ENCODE measurements at regions not wholly inside any gene's neighbourhood (a gene's known extent, or its start where the extent isn't known, plus 50 kb on each side); places are given as distances from the start of the nearest gene placed in this dataset.
"Not testable (repeated sequence)": the region's sequence is repeated elsewhere in the genome, so short reads cannot be mapped to it uniquely, and the experiment has no call there.

DNA sequence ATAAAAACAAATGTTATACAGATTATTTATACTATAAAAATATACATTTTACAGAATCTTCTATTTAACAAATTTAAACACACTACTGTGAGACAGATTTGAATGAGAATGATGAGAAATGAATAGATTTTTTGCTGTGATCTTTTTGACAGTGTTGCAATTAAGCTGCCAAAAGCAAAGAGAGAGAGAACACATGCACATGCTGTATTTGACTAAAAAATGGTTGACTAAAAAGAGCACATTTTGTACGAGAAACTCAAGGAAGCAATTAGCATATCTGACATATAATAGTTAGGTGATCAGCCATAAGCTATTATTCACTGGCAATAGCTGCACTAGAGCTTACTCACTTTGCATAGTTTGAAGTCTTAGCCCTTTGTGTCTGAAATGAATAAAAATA is 115.8 kb downstream of the SYT10 start:
- DNase-seq (ENCODE audit: low spot score) = no peak

DNA sequence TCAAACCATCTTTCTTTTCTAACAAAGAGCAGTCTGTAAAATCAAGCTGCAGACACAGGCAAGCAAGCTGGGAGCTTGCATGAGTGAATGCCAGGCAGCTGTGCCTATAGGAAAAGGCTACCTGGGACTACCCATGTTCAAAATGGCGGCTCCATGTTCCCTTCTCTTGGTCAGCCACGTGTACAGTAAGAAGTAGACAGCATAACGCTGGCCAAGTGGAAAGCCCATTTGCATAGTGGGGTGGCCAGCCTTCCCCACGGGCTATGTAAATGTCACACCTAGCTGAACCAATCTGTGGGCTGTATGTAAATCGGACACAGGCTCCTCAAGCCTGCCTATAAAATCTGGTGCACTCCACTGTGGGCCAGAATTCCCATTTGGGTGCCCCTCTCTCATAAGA is 117.1 kb downstream of the SYT10 start:
- DNase-seq (ENCODE audit: low spot score) = no peak

DNA sequence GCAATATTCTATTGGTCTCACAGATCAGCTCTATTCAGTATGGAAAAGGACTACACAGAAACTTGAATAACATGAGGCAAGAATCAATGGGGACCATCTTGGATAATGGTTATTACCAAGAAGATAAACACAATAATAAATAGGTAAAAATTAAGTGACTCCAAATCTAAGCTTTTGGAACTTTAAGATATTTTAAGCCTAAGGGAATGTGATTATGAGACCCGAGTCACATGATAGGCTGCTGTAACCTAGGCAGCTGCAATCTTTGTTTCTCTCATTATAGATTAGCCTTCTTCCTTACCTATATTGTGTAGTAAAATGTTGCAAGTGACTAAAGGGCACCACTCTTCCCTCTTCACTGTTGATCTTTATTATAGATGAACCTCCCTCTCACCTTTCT is 121.9 kb downstream of the SYT10 start:
- DNase-seq (ENCODE audit: low spot score) = no peak

DNA sequence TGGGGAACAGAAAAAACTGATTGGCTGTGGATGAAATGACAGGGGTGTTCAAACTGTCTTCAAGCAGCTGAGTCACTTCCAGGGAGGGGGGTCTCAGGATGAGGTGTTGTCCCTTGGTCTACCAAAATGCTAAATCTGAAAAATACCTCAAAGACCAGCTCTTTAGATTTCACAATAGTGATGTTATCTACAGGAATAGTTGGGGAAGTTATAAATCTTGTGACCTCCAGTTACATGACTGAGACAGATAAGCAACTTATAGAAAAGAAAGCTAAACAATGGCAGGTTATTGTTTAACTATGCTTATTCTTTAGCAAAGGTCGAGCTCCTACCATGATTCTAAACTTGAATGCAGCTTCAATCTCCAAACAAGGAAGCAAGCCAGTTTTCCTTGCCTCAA is 125.4 kb downstream of the SYT10 start:
- DNase-seq (ENCODE audit: low spot score) = no peak

DNA sequence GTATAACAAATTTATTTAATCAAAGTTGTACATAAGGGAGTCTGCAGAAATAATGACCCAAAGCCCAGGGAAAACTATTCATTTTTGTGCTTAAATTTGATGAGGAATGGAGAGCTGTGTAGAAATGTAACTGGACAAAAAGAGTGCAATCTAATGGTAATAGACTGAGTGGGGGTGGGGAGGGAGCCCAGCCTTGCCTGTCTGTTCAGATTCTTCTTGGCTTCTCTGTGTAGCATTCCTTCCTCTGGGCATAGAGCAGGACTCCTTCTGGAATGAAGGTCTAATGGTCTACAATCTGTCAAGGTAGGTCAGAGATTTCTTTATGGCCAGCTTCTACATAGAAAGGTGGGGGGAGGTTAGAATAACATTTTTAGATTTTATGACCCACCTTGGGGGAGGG is 126.1 kb downstream of the SYT10 start:
- no peak for DNase-seq (ENCODE audit: low spot score)

DNA sequence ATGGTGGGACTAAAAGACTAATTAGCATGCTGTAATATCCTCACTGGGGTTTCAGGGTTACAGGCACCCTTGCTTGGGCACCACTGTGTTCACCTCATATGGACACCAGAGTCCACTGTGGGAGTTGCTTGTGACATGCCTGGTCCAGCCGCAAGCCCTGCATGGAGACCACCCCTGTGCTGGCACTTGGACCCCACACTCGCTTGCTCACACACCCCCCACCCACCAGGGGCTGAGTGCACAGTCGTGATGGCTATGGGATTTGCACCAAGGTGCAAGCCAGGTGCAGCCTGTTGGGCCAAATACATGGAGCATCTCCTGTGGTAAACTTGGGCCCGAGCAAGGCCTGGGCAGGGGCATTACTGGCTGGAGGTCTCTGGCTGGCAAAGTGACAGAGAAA is 129.1 kb downstream of the SYT10 start:
- DNase-seq (ENCODE audit: low spot score) = no peak

DNA sequence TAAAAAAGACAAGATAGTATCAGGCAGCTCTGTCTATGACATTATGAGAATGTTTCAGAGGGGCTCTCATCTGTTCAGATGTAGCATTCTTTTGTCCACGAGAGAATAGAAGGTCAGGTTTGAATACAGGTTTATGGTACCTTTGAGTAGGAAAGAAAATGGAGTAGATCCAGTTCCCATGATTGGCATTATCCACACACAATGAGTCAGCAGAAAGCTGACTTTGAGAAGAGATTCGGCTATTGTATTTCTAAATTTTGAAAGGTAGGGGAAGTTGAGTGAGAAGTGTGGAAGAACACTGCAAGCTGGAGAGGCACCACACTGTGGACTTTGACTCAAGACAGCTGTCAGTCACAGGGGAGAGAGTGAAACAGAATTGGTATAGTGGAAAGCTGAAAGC is 135.4 kb downstream of the SYT10 start:
- DNase-seq (ENCODE audit: low spot score) = no peak

DNA sequence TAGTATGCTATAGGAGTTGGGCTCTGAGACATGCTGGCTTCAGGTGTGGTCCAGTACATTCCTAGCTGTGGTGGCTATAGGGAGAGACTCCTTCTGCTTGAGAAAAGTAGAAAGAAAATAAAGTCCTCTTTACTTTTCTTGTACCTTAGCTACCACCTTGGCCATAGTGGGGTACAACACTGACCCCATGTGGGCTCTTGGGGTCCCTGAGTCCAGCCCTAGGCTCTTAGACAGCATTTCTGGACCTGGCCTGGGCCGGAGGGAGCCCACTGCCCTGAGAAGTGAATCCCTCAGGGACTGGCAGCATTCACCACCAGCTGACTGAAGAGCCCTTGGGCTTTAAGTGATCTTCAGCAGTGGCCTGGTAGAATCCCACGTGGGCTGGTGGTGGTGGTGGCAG is 143.1 kb downstream of the SYT10 start:
- no peak for DNase-seq (ENCODE audit: low spot score)

DNA sequence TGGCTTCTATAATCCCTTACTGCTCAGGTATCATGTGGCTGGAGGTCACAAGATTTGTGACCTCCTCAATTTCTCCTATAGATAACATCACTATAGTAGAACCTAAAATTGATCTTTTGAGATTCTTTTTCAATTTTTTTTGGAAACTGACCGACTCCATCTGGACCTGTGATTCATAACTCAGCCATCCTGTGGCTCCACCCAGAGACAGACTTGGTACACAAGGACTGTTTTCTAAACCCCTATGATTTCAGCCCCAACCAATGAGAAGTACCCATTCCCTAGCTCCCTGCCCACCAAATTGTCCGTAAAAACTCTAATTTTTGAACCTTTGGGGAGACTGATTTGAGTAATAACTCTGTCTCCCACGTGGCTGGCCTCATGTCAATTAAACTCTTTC is 148.9 kb downstream of the SYT10 start:
- DNase-seq (ENCODE audit: low spot score) = no peak

DNA sequence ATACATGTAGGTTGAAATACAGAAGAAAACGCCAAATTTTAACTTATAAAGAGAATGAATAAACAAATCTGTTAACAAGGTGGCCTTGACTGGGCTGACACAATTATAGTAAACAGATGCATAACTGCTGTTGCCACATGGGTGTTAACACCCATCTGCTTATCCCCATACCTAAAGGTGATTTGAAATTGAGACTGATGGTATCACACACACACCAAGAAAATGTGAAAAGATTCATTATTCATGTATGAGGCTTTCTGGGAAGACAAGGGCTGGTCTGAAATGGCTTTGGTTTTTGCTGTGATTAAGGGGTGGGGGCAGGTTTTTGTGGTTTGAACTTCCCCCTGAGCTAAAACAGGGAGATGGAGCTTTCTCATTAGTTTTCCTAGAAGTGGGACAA is 156.6 kb downstream of the SYT10 start:
- no peak for DNase-seq (ENCODE audit: low spot score)

DNA sequence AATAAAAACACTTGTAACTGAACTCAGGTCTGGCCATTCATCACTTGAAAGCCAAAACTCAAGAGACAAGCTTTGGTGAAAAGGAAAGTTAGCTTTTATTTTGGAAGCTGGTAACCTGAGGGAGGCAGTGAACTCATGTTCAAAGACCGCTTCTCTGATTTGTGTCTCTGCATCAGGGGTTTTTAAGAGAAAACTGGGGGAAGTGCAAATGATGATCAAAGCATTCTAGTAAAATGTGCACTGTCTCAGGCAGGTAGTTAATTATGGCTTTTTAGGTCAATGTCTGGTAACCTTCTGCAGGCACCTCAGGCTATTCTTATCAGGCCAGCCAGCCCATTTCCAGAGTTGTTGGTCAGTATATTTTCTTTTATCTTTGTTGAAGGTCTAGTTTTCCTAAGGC is 162.2 kb downstream of the SYT10 start:
- DNase-seq (ENCODE audit: low spot score) = no peak

DNA sequence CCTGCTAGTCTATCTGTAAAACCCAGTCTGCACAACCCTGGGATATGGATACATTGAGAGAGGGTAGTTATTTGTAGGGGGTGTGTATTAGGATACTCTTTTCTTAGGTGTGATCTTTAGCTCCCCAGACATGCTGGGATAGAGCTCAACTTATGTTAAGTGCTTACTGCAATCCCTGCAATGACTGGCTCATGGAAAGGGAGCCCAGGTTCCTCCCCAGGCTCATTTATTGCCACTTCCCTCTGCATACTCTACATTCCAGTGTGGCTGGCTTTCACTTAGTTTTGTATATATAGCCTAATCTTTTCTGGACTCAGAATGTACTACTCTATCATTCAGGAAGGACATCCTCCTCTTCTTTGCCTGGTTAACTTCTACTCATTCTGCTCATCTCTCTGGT is 172.0 kb downstream of the SYT10 start:
- no peak for DNase-seq (ENCODE audit: low spot score)

DNA sequence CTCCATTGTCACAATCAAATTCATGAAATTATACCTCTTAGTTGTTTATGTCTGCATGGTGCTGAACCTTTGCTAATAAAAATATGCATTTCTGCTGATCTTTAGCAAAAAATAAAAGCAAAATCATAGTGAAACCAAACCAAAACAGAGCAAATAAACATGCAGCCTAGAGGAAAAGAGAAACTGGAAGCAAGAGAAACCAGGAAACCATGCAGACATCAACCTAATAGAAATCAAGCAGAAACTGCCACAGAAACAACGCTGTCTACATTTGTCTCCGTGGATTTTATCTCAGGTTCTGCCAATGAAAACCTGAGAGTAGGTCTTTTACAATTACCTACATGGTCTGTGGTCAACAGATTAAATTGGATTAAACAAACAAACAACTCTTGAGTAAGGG is 173.7 kb downstream of the SYT10 start:
- DNase-seq (ENCODE audit: low spot score) = no peak

DNA sequence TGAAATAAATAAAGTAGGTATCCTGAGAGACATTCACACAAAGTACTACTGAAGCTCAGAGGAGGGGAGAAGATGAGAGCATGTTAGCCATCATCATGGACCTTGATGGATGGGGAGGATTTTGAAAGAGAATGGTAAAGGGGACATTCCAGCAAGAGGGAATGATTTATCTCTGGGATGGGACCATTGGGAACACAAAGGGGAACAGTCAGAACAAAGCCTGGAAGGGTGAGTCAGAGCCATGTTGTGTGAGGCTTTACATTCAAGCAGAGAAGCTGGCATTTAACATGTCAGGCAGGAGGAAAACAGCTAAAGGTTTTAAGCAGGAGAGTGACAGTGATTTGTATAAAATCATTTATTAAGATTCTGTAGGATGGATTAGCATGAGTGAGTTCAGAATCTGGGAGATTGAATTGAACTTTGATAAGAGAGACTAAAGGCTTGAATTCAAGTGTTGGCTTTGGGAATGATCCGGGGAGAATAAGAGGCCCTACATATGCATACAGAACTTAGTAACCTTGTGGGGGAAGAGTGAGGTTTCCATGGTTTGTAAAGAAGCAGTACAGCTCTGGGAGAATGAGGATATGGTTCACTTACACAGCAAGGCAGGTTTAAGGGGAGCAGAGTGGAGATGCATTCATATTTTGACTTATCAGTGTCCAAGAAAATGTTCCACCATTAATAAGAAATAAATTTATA is 174.4 kb downstream of the SYT10 start:
- no peak for DNase-seq (ENCODE audit: low spot score)

DNA sequence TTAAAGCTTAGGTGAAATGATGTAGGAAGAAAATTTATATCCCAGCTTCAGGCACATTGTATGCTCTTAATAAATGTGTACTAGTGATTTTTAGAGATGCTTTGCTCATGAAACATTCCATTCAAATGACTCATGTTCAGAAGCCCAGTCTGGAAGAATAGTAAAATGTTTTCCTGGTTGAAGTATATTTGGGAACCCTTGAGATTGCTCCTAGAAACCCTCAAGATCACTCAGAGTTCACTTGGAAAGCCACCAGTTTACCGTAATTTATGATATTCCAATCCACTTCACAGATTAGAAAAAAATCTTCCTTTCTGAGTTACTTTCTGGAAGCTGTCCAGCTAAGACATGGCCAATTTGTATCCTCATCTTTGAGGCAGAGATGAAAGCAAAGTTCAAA is 186.4 kb downstream of the SYT10 start:
- no peak for DNase-seq (ENCODE audit: low spot score)

DNA sequence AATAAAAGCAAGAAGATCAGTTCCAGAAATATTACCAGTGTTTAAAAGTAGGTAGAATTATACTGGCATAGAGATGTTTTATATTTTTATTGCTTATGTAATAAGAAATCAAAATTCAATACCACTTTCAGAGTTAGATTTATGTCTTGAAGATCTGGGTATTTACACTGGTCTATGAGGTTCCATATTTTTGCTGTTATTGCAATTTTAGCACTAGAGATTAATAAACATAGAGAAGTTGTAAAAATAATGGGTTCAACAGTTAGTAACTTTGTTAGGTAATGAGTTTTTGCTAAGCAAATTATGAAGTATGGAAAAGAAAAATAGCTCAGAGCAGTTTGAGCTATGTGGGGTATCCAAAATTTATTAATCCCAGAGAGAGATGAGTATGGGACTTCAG is 188.1 kb downstream of the SYT10 start:
- DNase-seq (ENCODE audit: low spot score) = no peak

DNA sequence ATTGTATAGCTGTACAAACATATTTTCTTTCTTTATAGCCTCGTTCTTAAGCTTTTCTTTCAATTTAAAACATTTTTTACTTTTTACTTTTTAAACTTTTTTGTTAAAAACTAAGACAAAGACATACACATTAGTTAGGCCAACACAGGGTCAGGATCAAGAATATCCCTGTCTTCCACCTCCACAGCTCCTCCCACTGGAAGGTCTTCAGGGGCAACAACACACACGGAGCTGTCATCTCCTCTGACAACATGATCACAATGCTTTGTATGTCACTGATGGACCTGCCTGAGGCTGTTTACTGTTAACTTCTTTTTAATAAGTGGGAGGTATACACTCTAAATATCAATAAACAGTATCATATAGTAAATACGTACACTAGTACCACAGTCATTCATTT is 191.3 kb downstream of the SYT10 start:
- no peak for DNase-seq (ENCODE audit: low spot score)

DNA sequence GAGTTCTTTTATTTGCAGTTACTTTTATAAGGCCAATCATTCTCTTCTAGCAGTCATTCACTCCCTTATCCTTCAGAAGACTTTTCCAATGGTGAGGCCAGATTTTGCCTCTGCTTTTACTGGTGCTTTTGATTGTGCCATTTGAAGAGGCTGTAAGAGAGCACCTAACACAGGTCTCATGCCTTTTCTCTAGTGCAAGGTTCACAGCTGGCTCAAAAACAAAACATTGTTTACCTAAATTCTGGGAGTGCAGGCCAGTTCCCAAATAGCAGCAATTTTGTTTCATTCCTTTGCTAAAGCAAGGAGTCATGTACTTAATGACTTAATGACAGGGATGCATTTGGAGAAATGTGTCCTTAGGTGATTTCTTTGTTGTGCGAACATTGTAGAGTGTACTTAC is 192.0 kb downstream of the SYT10 start:
- no peak for DNase-seq (ENCODE audit: low spot score)

DNA sequence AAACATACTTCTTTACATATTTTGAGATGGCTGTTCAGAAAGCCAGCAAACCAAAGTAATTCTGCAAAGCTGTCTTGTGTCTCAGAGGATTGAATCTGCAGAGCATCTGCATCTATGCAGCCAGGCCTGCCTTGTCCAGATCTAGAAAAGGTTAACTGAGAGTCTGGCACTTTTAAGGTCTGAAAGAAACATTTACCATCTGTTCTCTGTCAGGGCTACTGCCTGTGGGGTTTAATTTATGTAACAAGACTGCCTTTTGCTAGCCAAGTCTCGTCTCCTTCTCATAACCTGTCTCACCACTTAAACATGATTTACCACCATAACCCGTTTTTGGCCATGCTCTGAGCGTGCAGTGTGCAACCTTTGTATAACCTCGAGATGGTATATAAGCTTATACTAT is 194.2 kb downstream of the SYT10 start:
- no peak for DNase-seq (ENCODE audit: low spot score)

DNA sequence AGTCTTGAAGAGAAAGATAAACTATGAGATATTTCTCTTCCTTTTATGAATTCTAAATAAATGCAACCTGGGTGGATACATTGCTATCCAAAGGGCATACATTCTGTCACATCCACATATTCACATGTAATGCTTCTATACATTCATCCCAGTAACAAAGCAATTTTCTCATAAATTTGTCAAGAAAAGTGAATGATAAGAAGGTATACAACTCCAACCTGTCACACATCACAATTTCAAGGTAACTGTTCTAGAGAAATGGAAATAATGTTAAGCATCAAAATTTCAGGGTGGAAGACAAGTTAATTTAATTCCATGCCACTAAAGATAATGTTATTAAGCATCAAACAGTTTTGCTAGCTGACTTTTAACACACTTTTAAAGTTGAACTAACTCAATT is 212.9 kb downstream of the SYT10 start:
- no peak for DNase-seq (ENCODE audit: low spot score)

DNA sequence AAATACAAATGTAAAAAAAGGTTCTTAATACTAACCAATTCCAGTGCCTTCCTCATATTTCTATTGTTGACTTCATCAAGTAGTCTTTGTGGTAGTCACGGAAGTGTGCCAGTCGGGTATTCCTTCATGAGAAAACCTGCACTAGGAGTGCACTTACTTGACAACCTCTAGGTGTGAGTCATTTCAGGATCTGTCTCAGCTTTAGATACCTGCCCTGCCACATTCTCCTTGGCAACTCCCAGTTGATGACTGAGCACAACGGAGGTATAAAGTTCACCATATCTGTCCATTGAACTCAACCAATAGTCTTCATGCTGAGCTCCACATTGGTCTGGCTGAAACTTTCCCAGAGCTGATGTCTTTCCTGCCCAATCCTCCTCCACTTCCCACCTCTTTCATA is 215.7 kb downstream of the SYT10 start:
- DNase-seq (ENCODE audit: low spot score) = no peak

DNA sequence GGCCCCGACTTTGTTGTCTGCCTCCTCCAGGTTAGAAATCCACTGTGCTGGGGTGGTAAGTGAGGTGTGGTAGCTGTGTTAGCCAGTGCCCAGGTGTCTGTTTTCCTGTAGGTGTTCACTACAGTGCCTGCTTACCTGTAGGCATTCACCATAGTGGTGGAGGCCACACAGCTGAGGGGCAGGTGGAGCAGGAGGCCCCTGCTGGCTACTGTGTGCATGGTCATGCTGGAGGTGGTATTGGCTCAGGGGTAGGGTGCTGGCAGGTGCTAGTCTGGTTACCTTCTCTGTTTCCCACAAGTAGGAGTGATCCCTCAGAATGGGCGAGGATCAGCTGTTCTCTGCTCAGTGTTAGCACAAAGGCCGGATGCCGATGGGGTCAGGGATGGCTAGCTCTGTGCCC is 217.3 kb downstream of the SYT10 start:
- no peak for DNase-seq (ENCODE audit: low spot score)

DNA sequence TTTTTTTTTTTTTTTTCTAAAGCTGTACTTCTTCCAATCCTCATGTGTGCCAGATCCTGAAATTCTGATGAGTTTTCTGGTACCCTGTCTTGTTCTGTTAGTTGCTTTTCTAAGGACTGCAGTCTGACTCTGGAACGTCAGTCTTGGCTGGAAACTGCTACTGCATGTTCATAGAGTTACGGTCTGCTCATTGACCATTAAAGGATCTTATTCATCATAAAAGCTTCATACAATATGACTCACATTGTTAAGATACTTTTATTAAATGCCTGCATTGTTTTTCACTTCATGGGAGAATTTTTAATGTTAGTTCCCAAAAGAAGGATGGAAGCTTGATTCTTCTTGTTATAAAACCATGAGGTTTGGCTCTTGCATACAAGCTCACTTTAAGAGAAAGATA is 233.6 kb downstream of the SYT10 start:
- peak; percentile 39 for DNase-seq (ENCODE audit: low spot score)

DNA sequence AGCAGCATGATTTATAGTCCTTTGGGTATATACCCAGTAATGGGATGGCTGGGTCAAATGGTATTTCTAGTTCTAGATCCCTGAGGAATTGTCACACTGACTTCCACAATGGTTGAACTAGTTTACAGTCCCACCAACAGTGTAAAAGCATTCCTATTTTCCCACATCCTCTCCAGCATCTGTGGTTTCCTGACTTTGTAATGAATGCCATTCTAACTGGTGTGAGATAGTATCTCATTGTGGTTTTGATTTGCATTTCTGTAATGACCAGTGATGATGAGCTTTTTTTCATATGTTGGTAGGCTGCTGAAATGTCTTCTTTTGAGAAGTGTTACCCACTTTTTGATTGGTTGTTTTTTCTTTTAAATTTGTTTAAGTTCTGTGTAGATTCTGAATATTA is 245.2 kb downstream of the SYT10 start:
- not testable (repeated sequence) for DNase-seq (ENCODE audit: low spot score)

DNA sequence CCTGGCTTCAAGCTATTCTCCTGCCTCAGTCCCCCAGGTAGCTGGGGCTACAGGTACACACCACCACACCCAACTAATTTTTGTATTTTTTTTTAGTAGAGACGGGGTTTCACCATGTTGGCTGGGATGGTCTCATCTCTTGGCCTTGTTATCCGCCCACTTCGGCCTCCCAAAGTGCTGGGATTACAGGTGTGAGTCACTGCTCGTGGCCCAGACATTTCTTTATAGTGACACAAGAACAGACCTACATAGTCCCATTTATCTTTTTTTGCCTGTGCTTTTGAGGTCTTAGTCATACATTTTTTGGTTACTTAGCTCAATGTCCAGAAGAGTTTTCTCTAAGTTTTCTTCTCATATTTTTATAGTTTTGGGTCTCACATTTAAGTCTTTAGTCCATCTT is 247.4 kb downstream of the SYT10 start:
- DNase-seq (ENCODE audit: low spot score) = no peak
